ENCODE measurements at regions not wholly inside any gene's neighbourhood (a gene's known extent, or its start where the extent isn't known, plus 50 kb on each side); places are given as distances from the start of the nearest gene placed in this dataset.

GRCh38 chr7:32200646-32201045, 130.4 kb upstream of the PDE1C start:
- Histone ChIP-seq H3F3A (replicated peaks; ENCODE audit: insufficient read depth) (no peaks in the 10 kb centered on the region), H3K9me3 (no peaks in the 10 kb centered on the region), H3K9ac (no peak overlapping the region), H3K79me2 (ENCODE audit: insufficient read depth) (no peaks in the 10 kb centered on the region), H3K36me3 (replicated peaks in 1 of 2; ENCODE audit: control insufficient read depth in 1 of 2, insufficient read depth in 2 of 2, low read length in 1 of 2) (no peaks in the 10 kb centered on the region), H2AFZ (ENCODE audit: low read depth) (no peak overlapping the region), H3K27me3 (ENCODE audit: insufficient read depth) (peaks cover 12% of the 10 kb centered on the region), H3K27ac (ENCODE audit: low read depth in 2 of 2, low read length in 1 of 2) (no peak overlapping the region), H3K9me2 (no peaks in the 10 kb centered on the region), H3K4me2 (no peak overlapping the region), H3K4me3 (ENCODE audit: low read depth in 2 of 2, low read length in 1 of 2) (no peak overlapping the region), H4K20me1 (ENCODE audit: insufficient read depth) (no peaks in the 10 kb centered on the region), H3K4me1 (ENCODE audit: control insufficient read depth in 1 of 2, insufficient read depth in 2 of 2, low read depth in 1 of 2, low read length in 1 of 2) (no peaks in the 10 kb centered on the region)
- POLR2A ChIA-PET, result no interaction called here
- no peak for DNase-seq
- 17% methylated on average over 1 of the region's 1 CpG for WGBS (ENCODE audit: low lambda C conversion rate)
- TF ChIP-seq ELF1 (IDR thresholded peaks at IDR 0.05), result no peak
- no peak for TF ChIP-seq JUND (IDR thresholded peaks at IDR 0.05)
- TF ChIP-seq FOSL2 (IDR thresholded peaks at IDR 0.05; ENCODE audit: borderline replicate concordance, low read depth), result no peak
- TF ChIP-seq, protein P1, sequence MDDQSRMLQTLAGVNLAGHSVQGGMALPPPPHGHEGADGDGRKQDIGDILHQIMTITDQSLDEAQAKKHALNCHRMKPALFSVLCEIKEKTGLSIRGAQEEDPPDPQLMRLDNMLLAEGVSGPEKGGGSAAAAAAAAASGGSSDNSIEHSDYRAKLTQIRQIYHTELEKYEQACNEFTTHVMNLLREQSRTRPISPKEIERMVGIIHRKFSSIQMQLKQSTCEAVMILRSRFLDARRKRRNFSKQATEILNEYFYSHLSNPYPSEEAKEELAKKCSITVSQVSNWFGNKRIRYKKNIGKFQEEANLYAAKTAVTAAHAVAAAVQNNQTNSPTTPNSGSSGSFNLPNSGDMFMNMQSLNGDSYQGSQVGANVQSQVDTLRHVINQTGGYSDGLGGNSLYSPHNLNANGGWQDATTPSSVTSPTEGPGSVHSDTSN (IDR thresholded peaks at IDR 0.05), result no peak
- no peak for TF ChIP-seq GATA2 (CRISPR knock-in tag; IDR thresholded peaks at IDR 0.05)
- no peak for TF ChIP-seq CHD2 (IDR thresholded peaks at IDR 0.05; ENCODE audit: low read length, partially characterized antibody)
- TF ChIP-seq POLR2AphosphoS5 (IDR thresholded peaks at IDR 0.05; ENCODE audit: low read depth, low read length), result no peak
- no peak for TF ChIP-seq GABPA (IDR thresholded peaks at IDR 0.05; ENCODE audit: low read depth)
- no peak for TF ChIP-seq YY1 (IDR thresholded peaks at IDR 0.05; ENCODE audit: low read depth)
- TF ChIP-seq RCOR1 (IDR thresholded peaks at IDR 0.05; ENCODE audit: low read length), result no peak
- no peak for TF ChIP-seq TAF1 (IDR thresholded peaks at IDR 0.05; ENCODE audit: borderline replicate concordance, low read depth, low read length)
- CTCF ChIA-PET, result interaction anchor here (1.0 kb wide), 1 partner anchor 232 kb away, joined by 3 read pairs; no protein-coding TSS in a partner anchor

- Histone ChIP-seq H3K4me1 (ENCODE audit: control insufficient read depth in 1 of 2, insufficient read depth in 2 of 2, low read depth in 1 of 2, low read length in 1 of 2) (no peaks in the 10 kb centered on the region), H3K27ac (ENCODE audit: low read depth in 2 of 2, low read length in 1 of 2) (no peak overlapping the region), H3K9me3 (0 out of 2 replicates have a peak, but pooled peaks cover 5% of the 10 kb centered on the region), H4K20me1 (ENCODE audit: insufficient read depth) (no peaks in the 10 kb centered on the region), H3K79me2 (ENCODE audit: insufficient read depth) (no peaks in the 10 kb centered on the region), H3K4me3 (ENCODE audit: low read depth in 2 of 2, low read length in 1 of 2) (no peak overlapping the region), H3K9ac (no peak overlapping the region), H2AFZ (ENCODE audit: low read depth) (no peak overlapping the region), H3K9me2 (no peaks in the 10 kb centered on the region), H3K36me3 (replicated peaks in 1 of 2; ENCODE audit: control insufficient read depth in 1 of 2, insufficient read depth in 2 of 2, low read length in 1 of 2) (no peaks in the 10 kb centered on the region), H3F3A (replicated peaks; ENCODE audit: insufficient read depth) (no peaks in the 10 kb centered on the region), H3K4me2 (no peak overlapping the region), H3K27me3 (ENCODE audit: insufficient read depth) (no peaks in the 10 kb centered on the region; the same call in 1 of the 2 replicates)
- CTCF ChIA-PET, result interaction anchor here (2.6 kb wide), 1 partner anchor 285 kb away, joined by 8 read pairs; no protein-coding TSS in a partner anchor
- TF ChIP-seq SMC3 (IDR thresholded peaks at IDR 0.05; ENCODE audit: low read depth, low read length) (no peak), EZH2phosphoT487 (IDR thresholded peaks at IDR 0.05; ENCODE audit: borderline replicate concordance, low read depth) (no peak), CTCF (IDR thresholded peaks at IDR 0.05) (no peak), FOXM1 (IDR thresholded peaks at IDR 0.05; ENCODE audit: low read depth) (no peak), MAX (IDR thresholded peaks at IDR 0.05; ENCODE audit: low read depth) (no peak), RCOR1 (IDR thresholded peaks at IDR 0.05; ENCODE audit: low read length) (no peak), GATA2 (CRISPR knock-in tag; IDR thresholded peaks at IDR 0.05) (no peak), POLR2AphosphoS5 (IDR thresholded peaks at IDR 0.05; ENCODE audit: low read depth, low read length) (no peak), SIN3A (IDR thresholded peaks at IDR 0.05; ENCODE audit: borderline replicate concordance, low read depth, low read length) (no peak), NRF1 (IDR thresholded peaks at IDR 0.05; ENCODE audit: low read depth, low read length) (no peak), YY1 (IDR thresholded peaks at IDR 0.05; ENCODE audit: low read depth) (no peak), EP300 (IDR thresholded peaks at IDR 0.05; ENCODE audit: borderline replicate concordance in 1 of 2, low read depth in 1 of 2, low read length in 1 of 2) (no peak)
- TF ChIP-seq, protein P2, sequence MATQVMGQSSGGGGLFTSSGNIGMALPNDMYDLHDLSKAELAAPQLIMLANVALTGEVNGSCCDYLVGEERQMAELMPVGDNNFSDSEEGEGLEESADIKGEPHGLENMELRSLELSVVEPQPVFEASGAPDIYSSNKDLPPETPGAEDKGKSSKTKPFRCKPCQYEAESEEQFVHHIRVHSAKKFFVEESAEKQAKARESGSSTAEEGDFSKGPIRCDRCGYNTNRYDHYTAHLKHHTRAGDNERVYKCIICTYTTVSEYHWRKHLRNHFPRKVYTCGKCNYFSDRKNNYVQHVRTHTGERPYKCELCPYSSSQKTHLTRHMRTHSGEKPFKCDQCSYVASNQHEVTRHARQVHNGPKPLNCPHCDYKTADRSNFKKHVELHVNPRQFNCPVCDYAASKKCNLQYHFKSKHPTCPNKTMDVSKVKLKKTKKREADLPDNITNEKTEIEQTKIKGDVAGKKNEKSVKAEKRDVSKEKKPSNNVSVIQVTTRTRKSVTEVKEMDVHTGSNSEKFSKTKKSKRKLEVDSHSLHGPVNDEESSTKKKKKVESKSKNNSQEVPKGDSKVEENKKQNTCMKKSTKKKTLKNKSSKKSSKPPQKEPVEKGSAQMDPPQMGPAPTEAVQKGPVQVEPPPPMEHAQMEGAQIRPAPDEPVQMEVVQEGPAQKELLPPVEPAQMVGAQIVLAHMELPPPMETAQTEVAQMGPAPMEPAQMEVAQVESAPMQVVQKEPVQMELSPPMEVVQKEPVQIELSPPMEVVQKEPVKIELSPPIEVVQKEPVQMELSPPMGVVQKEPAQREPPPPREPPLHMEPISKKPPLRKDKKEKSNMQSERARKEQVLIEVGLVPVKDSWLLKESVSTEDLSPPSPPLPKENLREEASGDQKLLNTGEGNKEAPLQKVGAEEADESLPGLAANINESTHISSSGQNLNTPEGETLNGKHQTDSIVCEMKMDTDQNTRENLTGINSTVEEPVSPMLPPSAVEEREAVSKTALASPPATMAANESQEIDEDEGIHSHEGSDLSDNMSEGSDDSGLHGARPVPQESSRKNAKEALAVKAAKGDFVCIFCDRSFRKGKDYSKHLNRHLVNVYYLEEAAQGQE (IDR thresholded peaks at IDR 0.05; ENCODE audit: low read depth, low read length), result no peak
- no peak for DNase-seq
- POLR2A ChIA-PET, result no interaction called here
These were observed 124.3 kb upstream of the PDE1C start for GRCh38 chr7:32194537-32194936.

Data from SK-N-SH (cell line).